IMR-90 (cell line): ENCODE measurements at regions not wholly inside any gene's neighbourhood (a gene's known extent, or its start where the extent isn't known, plus 50 kb on each side); places are given as distances from the start of the nearest gene placed in this dataset.

Experiments
- ATAC-seq: fragments of 200-7000 bp; cut with Tn5 transposase; 2 replicates; pipeline ENCODE4 v1.9.1; 2020; ENCODE audit warnings: low read depth, mild to moderate bottlenecking, moderate library complexity
- BruUV-seq: library from RNA; stranded (reverse); fragments of 400-500 nt; replicated peaks from 2 replicates; lab custom pipeline; 2021; lab: Mats Ljungman, UMichigan
- CTCF ChIA-PET: fragments of 300-600 bp; formaldehyde crosslinking; extraction: SDS; loops from one replicate; lab custom pipeline; 2021; ENCODE audit warnings: antibody characterized with exemption; lab: Yijun Ruan, JAX
- POLR2A ChIA-PET: fragments of 300-600 bp; sonication (Branson Sonifier 250); formaldehyde crosslinking; loops from one replicate; lab custom pipeline; 2022; ENCODE audit warnings: antibody characterized with exemption; ENCODE audit not compliant: unreplicated experiment; lab: Charles Lee
- DNase-seq: peaks from one replicate; pipeline ENCODE4 v3.0.0; 2013
- H2AFZ ChIP-seq: replicated peaks from 2 replicates; pipeline ENCODE3; 2013; ENCODE audit warnings: low read length, mild to moderate bottlenecking; ENCODE audit not compliant: poor library complexity
- H2AK5ac ChIP-seq: 2 replicates; pipeline ENCODE4 v1.6.1; 2013; ENCODE audit warnings: low read depth, low read length, inconsistent platforms
- H2AK9ac ChIP-seq: replicated peaks from 2 replicates; pipeline ENCODE3; 2013; ENCODE audit warnings: mild to moderate bottlenecking, low read depth, low read length, moderate library complexity; ENCODE audit not compliant: poor library complexity
- H2BK120ac ChIP-seq: 2 replicates; pipeline ENCODE4 v1.6.1; 2013; ENCODE audit warnings: low read depth, low read length, inconsistent platforms
- H2BK15ac ChIP-seq: 3 replicates; pipeline ENCODE4 v1.6.1; 2013; ENCODE audit warnings: low read depth, low read length, inconsistent platforms
- H2BK20ac ChIP-seq: 2 replicates; pipeline ENCODE4 v1.6.1; 2013; ENCODE audit warnings: low read depth, mild to moderate bottlenecking, inconsistent platforms, low read length, moderate library complexity
- H2BK5ac ChIP-seq: 2 replicates; pipeline ENCODE4 v1.6.1; 2013; ENCODE audit warnings: mild to moderate bottlenecking, low read depth, low read length, inconsistent platforms; ENCODE audit not compliant: poor library complexity, severe bottlenecking
- H3K14ac ChIP-seq: replicated peaks from 2 replicates; pipeline ENCODE4 v1.6.1; 2013; ENCODE audit warnings: low read depth, low read length, inconsistent platforms
- H3K18ac ChIP-seq: 2 replicates; pipeline ENCODE4 v1.6.1; 2013; ENCODE audit warnings: low read depth, low read length, control low read depth
- H3K23ac ChIP-seq: 2 replicates; pipeline ENCODE4 v1.6.1; 2013; ENCODE audit warnings: low read depth, low read length, inconsistent platforms
- H3K27ac ChIP-seq: 2 replicates; pipeline ENCODE4 v1.5.1; 2013; ENCODE audit warnings: mild to moderate bottlenecking, control low read depth, low read length; ENCODE audit not compliant: insufficient read depth
- H3K27me3 ChIP-seq: 2 replicates; pipeline ENCODE4 v1.6.1; 2013; ENCODE audit warnings: low read length; ENCODE audit not compliant: control insufficient read depth, insufficient read depth
- H3K36me3 ChIP-seq: 2 replicates; pipeline ENCODE4 v1.6.1; 2013; ENCODE audit warnings: low read length, mixed read lengths; ENCODE audit not compliant: control insufficient read depth, insufficient read depth
- H3K4ac ChIP-seq: 2 replicates; pipeline ENCODE4 v1.6.1; 2013; ENCODE audit warnings: low read depth, low read length, inconsistent platforms
- H3K4me1 ChIP-seq: 2 replicates; pipeline ENCODE4 v1.6.1; 2013; ENCODE audit warnings: low read length, mixed read lengths; ENCODE audit not compliant: control insufficient read depth, insufficient read depth
- H3K4me2 ChIP-seq: 2 replicates; pipeline ENCODE4 v1.6.1; 2013; ENCODE audit warnings: low read depth, mild to moderate bottlenecking, control low read depth, low read length, moderate library complexity
- H3K4me3 ChIP-seq: 2 replicates; pipeline ENCODE4 v1.5.1; 2013; ENCODE audit warnings: low read depth, mild to moderate bottlenecking, control low read depth, low read length, moderate library complexity; ENCODE audit not compliant: insufficient read depth
- H3K56ac ChIP-seq: 2 replicates; pipeline ENCODE4 v1.6.1; 2013; ENCODE audit warnings: low read length, inconsistent platforms; ENCODE audit not compliant: insufficient read depth; ENCODE audit errors: extremely low read depth
- H3K79me1 ChIP-seq, 2 experiments: 2 replicates each; pipeline ENCODE4 v1.6.1; 2013; ENCODE audit warnings: low read length in 2 of 2, inconsistent platforms in 1 of 2, low read depth in 1 of 2
- H3K9ac ChIP-seq: 2 replicates; pipeline ENCODE4 v1.6.1; 2013; ENCODE audit warnings: low read depth, low read length, control low read depth
- H3K9me1 ChIP-seq: 2 replicates; pipeline ENCODE4 v1.6.1; 2013; ENCODE audit warnings: low read length, inconsistent platforms; ENCODE audit not compliant: insufficient read depth
- H3K9me3 ChIP-seq: 2 replicates; pipeline ENCODE4 v1.6.1; 2013; ENCODE audit warnings: low read length; ENCODE audit not compliant: control insufficient read depth, insufficient read depth
- H4K20me1 ChIP-seq: 2 replicates; pipeline ENCODE4 v1.6.1; 2013; ENCODE audit warnings: low read length, inconsistent platforms; ENCODE audit not compliant: insufficient read depth
- H4K5ac ChIP-seq: 2 replicates; pipeline ENCODE4 v1.6.1; 2013; ENCODE audit warnings: mild to moderate bottlenecking, low read depth, low read length, control low read depth
- H4K8ac ChIP-seq, 2 experiments: 2 replicates each; pipeline ENCODE4 v1.6.1; 2013; ENCODE audit warnings: low read depth in 2 of 2, low read length in 2 of 2, control low read depth in 1 of 2, inconsistent platforms in 1 of 2
- H4K91ac ChIP-seq: 2 replicates; pipeline ENCODE4 v1.6.1; 2013; ENCODE audit warnings: low read depth, low read length, inconsistent platforms; ENCODE audit not compliant: insufficient read depth
- CHD1 ChIP-seq: IDR thresholded peaks from 2 replicates; pipeline ENCODE4 v1.6.1; 2012; ENCODE audit warnings: low read depth, low read length, improper control_type of control experiment
- FOS ChIP-seq: fragments of 150-350 bp; IDR thresholded peaks from 2 replicates; pipeline ENCODE4 v1.6.1; 2016; ENCODE audit warnings: low read depth, low read length
- MXI1 ChIP-seq: IDR thresholded peaks from 2 replicates; pipeline ENCODE4 v1.6.1; 2012; ENCODE audit warnings: low read depth, mild to moderate bottlenecking, low read length, moderate library complexity, borderline replicate concordance
- NFE2L2 ChIP-seq: fragments of 150-350 bp; IDR thresholded peaks from 2 replicates; pipeline ENCODE4 v1.6.1; 2016; ENCODE audit warnings: low read depth, mild to moderate bottlenecking, low read length
- USF2 ChIP-seq: fragments of 150-350 bp; IDR thresholded peaks from 2 replicates; pipeline ENCODE4 v1.6.1; 2017; ENCODE audit warnings: mild to moderate bottlenecking, antibody characterized with exemption, low read length, low read depth
- whole genome bisulfite sequencing, 2 experiments: methylation state at CpG; one replicate each; pipeline versions ENCODE4 v1.1.5 to v1.1.7; 2013; ENCODE audit warnings: missing lambda C conversion rate in 2 of 2; ENCODE audit not compliant: insufficient read length in 1 of 2; ENCODE audit errors: extremely low coverage in 2 of 2; 5-methylcytosine and 5-hydroxymethylcytosine counted together
- dilution Hi-C: fragments of 300-500 bp; cut with HindIII; formaldehyde crosslinking; loops from one replicate; pipeline ENCODE4 v1.14.3; 2018; ENCODE audit warnings: low sequenced_read_pairs; ENCODE audit not compliant: unreplicated experiment
- in situ Hi-C: fragments of 300-500 bp; cut with MboI; formaldehyde crosslinking; loops from 3 replicates; pipeline ENCODE4 v1.14.3; 2019; ENCODE audit warnings: low sequenced_read_pairs, inconsistent platforms, mixed read lengths
- intact Hi-C: fragments of 100-400 bp; cut with micrococcal nuclease; formaldehyde crosslinking; loops from 2 replicates; pipeline ENCODE4 v1.10.0; 2022

GRCh38 chr18:78859686-78860085 lies 119.9 kb upstream of the SALL3 start:
- intact Hi-C loops (no loop called here), dilution Hi-C loops (no loop called here), in situ Hi-C loops (no loop called here)
- no peak overlapping the region for H2AFZ ChIP-seq
- no peaks in the 10 kb centered on the region for H4K20me1 ChIP-seq
- H3K23ac ChIP-seq: no peak overlapping the region
- H3K4me3 ChIP-seq: no peak overlapping the region
- no peak overlapping the region for H3K27ac ChIP-seq
- no peak overlapping the region for H3K18ac ChIP-seq
- H3K9me1 ChIP-seq: no peaks in the 10 kb centered on the region
- H3K4me1 ChIP-seq: no peaks in the 10 kb centered on the region
- peaks cover 53% of the 10 kb centered on the region for H3K9me3 ChIP-seq
- no peak overlapping the region for H4K91ac ChIP-seq
- no TSS peak for BruUV-seq
- no peak overlapping the region for H4K8ac ChIP-seq
- H3K27me3 ChIP-seq: no peaks in the 10 kb centered on the region
- H2BK20ac ChIP-seq: no peak overlapping the region
- DNase-seq: no peak
- H2AK9ac ChIP-seq: no peak overlapping the region
- no peak overlapping the region for H2BK5ac ChIP-seq
- H3K4me2 ChIP-seq: no peak overlapping the region
- H3K36me3 ChIP-seq: no peaks in the 10 kb centered on the region
- no peak for ATAC-seq
- H3K4ac ChIP-seq: no peak overlapping the region
- WGBS, 2 experiments: 80% methylated on average over 2 of the region's 11 CpGs; no CpG with 5 or more reads in 1 of the 2 experiments
- no peak overlapping the region for H2BK120ac ChIP-seq
- ChIA-PET POLR2A (no interaction called here), CTCF (no interaction called here)
- no peaks in the 10 kb centered on the region for H3K79me1 ChIP-seq
- no peak overlapping the region for H3K14ac ChIP-seq
- no peak overlapping the region for H4K5ac ChIP-seq
- no peak overlapping the region for H3K56ac ChIP-seq
- no peak overlapping the region for H2AK5ac ChIP-seq
- no peak overlapping the region for H3K9ac ChIP-seq
- TF ChIP-seq MXI1 (no peak), NFE2L2 (no peak), USF2 (no peak), CHD1 (no peak), FOS (no peak)
- no peak overlapping the region for H2BK15ac ChIP-seq
